LoVo (cell line): ENCODE measurements at regions not wholly inside any gene's neighbourhood (a gene's known extent, or its start where the extent isn't known, plus 50 kb on each side); places are given as distances from the start of the nearest gene placed in this dataset.

Experiments
- DNase-seq: peaks from one replicate; pipeline ENCODE4 v3.0.0-alpha.2; 2016; ENCODE audit warnings: low spot score

GRCh38 chr12:25827747-25828146, 130.7 kb upstream of the RASSF8 start:
- DNase-seq: no peak

GRCh38 chr12:25828188-25828587, 130.3 kb upstream of the RASSF8 start:
- no peak for DNase-seq

- DNase-seq: no peak
Observed at GRCh38 chr12:25829192-25829591, 129.3 kb upstream of the RASSF8 start.

GRCh38 chr12:25830456-25830855, 128.0 kb upstream of the RASSF8 start:
- DNase-seq: no peak

- no peak for DNase-seq
Observed at GRCh38 chr12:25833657-25834056, 124.8 kb upstream of the RASSF8 start.

GRCh38 chr12:25835385-25835784, 123.1 kb upstream of the RASSF8 start:
- DNase-seq: no peak

GRCh38 chr12:25838007-25838406, 120.5 kb upstream of the RASSF8 start:
- DNase-seq: no peak

GRCh38 chr12:25839470-25839869, 119.0 kb upstream of the RASSF8 start:
- no peak for DNase-seq

- DNase-seq: no peak
Observed at GRCh38 chr12:25840678-25841465, 117.6 kb upstream of the RASSF8 start.

GRCh38 chr12:25842254-25842653, 116.2 kb upstream of the RASSF8 start:
- no peak for DNase-seq

GRCh38 chr12:25843976-25844375, 114.5 kb upstream of the RASSF8 start:
- DNase-seq: no peak

GRCh38 chr12:25845415-25845814, 113.1 kb upstream of the RASSF8 start:
- DNase-seq: no peak

GRCh38 chr12:25852792-25853191, 105.7 kb upstream of the RASSF8 start:
- no peak for DNase-seq

- no peak for DNase-seq
Observed at GRCh38 chr12:25853316-25854095, 105.0 kb upstream of the RASSF8 start.

- no peak for DNase-seq
Observed at GRCh38 chr12:25854991-25855390, 103.5 kb upstream of the RASSF8 start.

- DNase-seq: no peak
Observed at GRCh38 chr12:25855716-25856115, 102.8 kb upstream of the RASSF8 start.

GRCh38 chr12:25859976-25860375, 98.5 kb upstream of the RASSF8 start:
- DNase-seq: no peak

- no peak for DNase-seq
Observed at GRCh38 chr12:25861226-25861625, 97.3 kb upstream of the RASSF8 start.

GRCh38 chr12:25864306-25865276, 93.9 kb upstream of the RASSF8 start:
- no peak for DNase-seq

- DNase-seq: no peak
Observed at GRCh38 chr12:25866586-25867378, 91.7 kb upstream of the RASSF8 start.

GRCh38 chr12:25868193-25868592, 90.3 kb upstream of the RASSF8 start:
- no peak for DNase-seq
